Tibial nerve (tissue), 4 donors: ENCODE measurements at regions not wholly inside any gene's neighbourhood (a gene's known extent, or its start where the extent isn't known, plus 50 kb on each side); places are given as distances from the start of the nearest gene placed in this dataset.

Experiments used
- DNase-seq, 2 donors: peaks; one replicate each; pipeline ENCODE4 v3.0.0-alpha.2; 2019; ENCODE audit warnings: low spot score in 2 of 2
- H3K27ac ChIP-seq, 4 donors: fragments of 200-600 bp; sonication (generic) in 3 of 4; one replicate each; pipeline ENCODE4 v1.5.1; 2017 to 2019; ENCODE audit warnings: mild to moderate bottlenecking in 1 of 4
- H3K27me3 ChIP-seq, 2 donors: fragments of 200-600 bp; sonication (generic) in 1 of 2; one replicate each; pipeline versions ENCODE4 v1.5.1 to v1.6.0; 2017 to 2019
- H3K36me3 ChIP-seq, 3 donors: fragments of 200-600 bp; sonication (generic); one replicate each; pipeline ENCODE4 v1.5.1; 2018 to 2019
- H3K4me1 ChIP-seq, 4 donors: fragments of 200-600 bp; sonication (generic) in 3 of 4; one replicate each; pipeline ENCODE4 v1.5.1; 2017 to 2019
- H3K4me3 ChIP-seq, 4 donors: fragments of 200-600 bp; sonication (generic) in 3 of 4; one replicate each; pipeline ENCODE4 v1.5.1; 2017 to 2019; ENCODE audit warnings: mild to moderate bottlenecking in 1 of 4, moderate library complexity in 1 of 4
- H3K9me3 ChIP-seq, 4 donors: fragments of 200-600 bp; sonication (generic) in 3 of 4; one replicate each; pipeline ENCODE4 v1.5.1; 2017 to 2019
- CTCF ChIP-seq, 5 experiments: fragments of 200-600 bp in 3 of 5; fragments of 450-650 bp in 2 of 5; sonication (generic) in 3 of 5; IDR thresholded peaks; one replicate each; pipeline ENCODE4 v1.5.1; 2016 to 2019; ENCODE audit warnings: antibody characterized with exemption in 5 of 5, mild to moderate bottlenecking in 3 of 5, moderate library complexity in 2 of 5
- EP300 ChIP-seq, 2 donors: sonication (generic); formaldehyde crosslinking; IDR thresholded peaks; one replicate each; pipeline ENCODE4 v1.6.1; 2017; ENCODE audit warnings: antibody characterized with exemption in 2 of 2, mild to moderate bottlenecking in 1 of 2
- POLR2A ChIP-seq, 2 donors: fragments of 450-650 bp; IDR thresholded peaks; one replicate each; pipeline ENCODE4 v1.6.1; 2017; ENCODE audit warnings: antibody characterized with exemption in 2 of 2, mild to moderate bottlenecking in 2 of 2, moderate library complexity in 2 of 2
- WGBS, 2 donors: methylation state at CpG; one replicate each; pipeline ENCODE4 v1.1.5; 2018; 5-methylcytosine and 5-hydroxymethylcytosine counted together

- no peak overlapping the region for H3K4me3 ChIP-seq
- H3K4me1 ChIP-seq, result no peaks in the 10 kb centered on the region
- H3K27me3 ChIP-seq, result no peaks in the 10 kb centered on the region
- TF ChIP-seq CTCF (IDR thresholded peaks at IDR 0.05) (no peak), POLR2A (IDR thresholded peaks at IDR 0.05) (no peak), EP300 (IDR thresholded peaks at IDR 0.05) (no peak)
- no peaks in the 10 kb centered on the region for H3K36me3 ChIP-seq
- H3K9me3 ChIP-seq, result peaks cover 0 to 8% (median 0%) of the 10 kb centered on the region in 4 donors
- no peak for DNase-seq
- no peak overlapping the region for H3K27ac ChIP-seq
Observed at GRCh38 chr3:78427303-78427702, 1340.5 kb downstream of the ROBO1 start.

- no peak for DNase-seq
- Histone ChIP-seq H3K4me1 (no peaks in the 10 kb centered on the region), H3K27ac (no peak overlapping the region), H3K9me3 (peaks cover 0 to 8% (median 0%) of the 10 kb centered on the region in 4 donors), H3K4me3 (no peak overlapping the region), H3K27me3 (no peaks in the 10 kb centered on the region), H3K36me3 (no peaks in the 10 kb centered on the region)
- TF ChIP-seq CTCF (IDR thresholded peaks at IDR 0.05) (no peak), POLR2A (IDR thresholded peaks at IDR 0.05) (no peak), EP300 (IDR thresholded peaks at IDR 0.05) (no peak)
- WGBS, 2 donors, result 78 to 80% methylated on average over 1 of the region's 1 CpG
Observed at GRCh38 chr3:78430741-78431140, 1337.1 kb downstream of the ROBO1 start.

- H3K27ac ChIP-seq, result no peak overlapping the region
- TF ChIP-seq EP300 (IDR thresholded peaks at IDR 0.05) (no peak), CTCF (IDR thresholded peaks at IDR 0.05) (no peak), POLR2A (IDR thresholded peaks at IDR 0.05) (no peak)
- 89 to 97% methylated on average over 3 of the region's 3 CpGs for WGBS, 2 donors
- no peaks in the 10 kb centered on the region for H3K36me3 ChIP-seq
- no peaks in the 10 kb centered on the region for H3K4me1 ChIP-seq
- no peaks in the 10 kb centered on the region for H3K27me3 ChIP-seq
- H3K4me3 ChIP-seq, result no peak overlapping the region
- no peak for DNase-seq
- peaks cover 0 to 6% (median 1%) of the 10 kb centered on the region in 4 donors for H3K9me3 ChIP-seq
Observed at GRCh38 chr3:78434801-78435200, 1333.0 kb downstream of the ROBO1 start.

GRCh38 chr3:78455166-78455565 lies 1312.6 kb downstream of the ROBO1 start:
- no peak for TF ChIP-seq CTCF (IDR thresholded peaks at IDR 0.05)
- TF ChIP-seq POLR2A (IDR thresholded peaks at IDR 0.05), result no peak
- no peak for TF ChIP-seq EP300 (IDR thresholded peaks at IDR 0.05)
- Histone ChIP-seq H3K36me3 (no peaks in the 10 kb centered on the region), H3K27ac (no peak overlapping the region), H3K4me3 (no peak overlapping the region), H3K4me1 (no peaks in the 10 kb centered on the region), H3K27me3 (no peaks in the 10 kb centered on the region), H3K9me3 (no peaks in the 10 kb centered on the region)
- 48 to 50% methylated on average over 1 of the region's 1 CpG for WGBS, 2 donors
- DNase-seq, result no peak

- WGBS, 2 donors, result 69 to 74% methylated on average over 2 of the region's 2 CpGs
- no peak for DNase-seq
- no peaks in the 10 kb centered on the region for H3K27me3 ChIP-seq
- H3K36me3 ChIP-seq, result no peaks in the 10 kb centered on the region
- no peak overlapping the region for H3K4me3 ChIP-seq
- H3K27ac ChIP-seq, result no peak overlapping the region
- no peaks in the 10 kb centered on the region for H3K9me3 ChIP-seq
- no peaks in the 10 kb centered on the region for H3K4me1 ChIP-seq
- TF ChIP-seq CTCF (IDR thresholded peaks at IDR 0.05) (no peak), POLR2A (IDR thresholded peaks at IDR 0.05) (no peak), EP300 (IDR thresholded peaks at IDR 0.05) (no peak)
Observed at GRCh38 chr3:78455712-78456433, 1311.9 kb downstream of the ROBO1 start.
